ENCODE measurements at regions not wholly inside any gene's neighbourhood (a gene's known extent, or its start where the extent isn't known, plus 50 kb on each side); places are given as distances from the start of the nearest gene placed in this dataset.

- TF ChIP-seq CTCF (IDR thresholded peaks at IDR 0.05; ENCODE audit: low read depth, low read length) (no peak), EZH2phosphoT487 (IDR thresholded peaks at IDR 0.05; ENCODE audit: low read depth) (no peak)
These were observed 168.8 kb upstream of the CADM2 start for GRCh38 chr3:84789961-84790360.
